CD4-positive, CD25-positive, alpha-beta regulatory T cell (primary cell): ENCODE measurements at regions not wholly inside any gene's neighbourhood (a gene's known extent, or its start where the extent isn't known, plus 50 kb on each side); places are given as distances from the start of the nearest gene placed in this dataset.
"Not testable (repeated sequence)": the region's sequence is repeated elsewhere in the genome, so short reads cannot be mapped to it uniquely, and the experiment has no call there.

Experiments
- ATAC-seq, 2 donors: fragments of 150-1000 bp; cut with Tn5 transposase; one replicate each; pipeline ENCODE4 v1.10.0; 2021; ENCODE audit warnings: low read depth in 2 of 2, moderate number of reproducible peaks in 2 of 2, moderate library complexity in 1 of 2
- DNase-seq, 3 donors: peaks; one replicate each; pipeline versions ENCODE4 v3.0.0 to v3.0.0-alpha.2; 2012 to 2022; ENCODE audit warnings: mixed read lengths in 1 of 3
- H3K27ac ChIP-seq: one replicate; pipeline ENCODE4 v1.7.0; 2013; ENCODE audit warnings: mild to moderate bottlenecking, low read length; ENCODE audit not compliant: insufficient read depth, poor library complexity, severe bottlenecking
- H3K27me3 ChIP-seq: one replicate; pipeline ENCODE4 v1.7.0; 2013; ENCODE audit warnings: low read length; ENCODE audit not compliant: control insufficient read depth, insufficient read depth
- H3K36me3 ChIP-seq: one replicate; pipeline ENCODE4 v1.7.0; 2013; ENCODE audit warnings: mild to moderate bottlenecking, low read length, moderate library complexity; ENCODE audit not compliant: control insufficient read depth, insufficient read depth
- H3K4me1 ChIP-seq: 2 replicates; pipeline ENCODE4 v1.7.0; 2013; ENCODE audit warnings: mild to moderate bottlenecking, low read length; ENCODE audit not compliant: insufficient read depth, control insufficient read depth, poor library complexity, severe bottlenecking
- H3K4me3 ChIP-seq: one replicate; pipeline ENCODE4 v1.7.0; 2013; ENCODE audit warnings: low read depth, mild to moderate bottlenecking, low read length, moderate library complexity
- H3K9me3 ChIP-seq, 2 experiments: 1 replicate in 1 of 2; 2 replicates in 1 of 2; pipeline ENCODE4 v1.7.0; 2013; ENCODE audit warnings: low read length in 2 of 2, mild to moderate bottlenecking in 1 of 2, moderate library complexity in 1 of 2; ENCODE audit not compliant: control insufficient read depth in 2 of 2
- H3K27ac Mint-ChIP-seq, 3 donors: one replicate each; pipeline ENCODE4 v1.8.0; 2020 to 2022; ENCODE audit warnings: mild to moderate bottlenecking in 3 of 3, mixed read lengths in 3 of 3, moderate library complexity in 2 of 3
- H3K27me3 Mint-ChIP-seq: one replicate; pipeline ENCODE4 v1.8.0; 2022; ENCODE audit warnings: mild to moderate bottlenecking, mixed read lengths
- H3K36me3 Mint-ChIP-seq: one replicate; pipeline ENCODE4 v1.8.0; 2020; ENCODE audit warnings: mixed read lengths
- H3K4me1 Mint-ChIP-seq, 4 donors: one replicate each; pipeline ENCODE4 v1.8.0; 2020 to 2022; ENCODE audit warnings: mixed read lengths in 4 of 4, mild to moderate bottlenecking in 1 of 4
- H3K4me3 Mint-ChIP-seq, 4 donors: one replicate each; pipeline ENCODE4 v1.8.0; 2020 to 2022; ENCODE audit warnings: mild to moderate bottlenecking in 4 of 4, mixed read lengths in 4 of 4, moderate library complexity in 3 of 4
- H3K9me3 Mint-ChIP-seq, 7 donors: one replicate each; pipeline ENCODE4 v1.8.0; 2020 to 2022; ENCODE audit warnings: mixed read lengths in 7 of 7, mild to moderate bottlenecking in 3 of 7, moderate library complexity in 2 of 7

GRCh38 chr1:55514571-55514970 lies 299.4 kb upstream of the USP24 start:
- H3K4me1 ChIP-seq, H3K4me3 ChIP-seq, H3K4me3 Mint-ChIP-seq, H3K27me3 ChIP-seq, H3K36me3 Mint-ChIP-seq, H3K27ac Mint-ChIP-seq, ATAC-seq, H3K4me1 Mint-ChIP-seq, H3K27ac ChIP-seq, H3K9me3 Mint-ChIP-seq, H3K9me3 ChIP-seq, H3K36me3 ChIP-seq, DNase-seq: not testable (repeated sequence)
- H3K27me3 Mint-ChIP-seq = peaks cover 12% of the 10 kb centered on the region

DNA sequence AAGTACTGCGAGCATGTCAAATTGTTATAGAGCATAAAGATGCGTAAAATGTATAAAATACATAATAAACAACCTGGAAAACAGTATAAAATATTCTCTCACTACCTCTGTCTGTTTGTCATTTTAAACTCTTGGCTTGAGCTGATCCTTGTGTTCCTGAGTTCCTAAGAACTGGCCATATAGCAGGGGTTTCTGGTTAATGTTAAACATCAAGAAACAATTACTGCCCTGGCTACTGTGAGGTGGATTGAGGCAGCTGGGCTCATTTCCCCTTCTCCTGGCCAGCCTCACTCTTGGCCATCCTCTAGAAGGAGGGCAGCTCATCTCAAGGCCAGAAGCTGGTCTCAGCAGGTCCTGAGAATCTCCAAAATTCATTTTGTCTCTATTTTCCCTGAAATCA lies 297.3 kb upstream of the USP24 start:
- peaks cover 9% of the 10 kb centered on the region for H3K27me3 Mint-ChIP-seq
- no peaks in the 10 kb centered on the region for H3K4me1 Mint-ChIP-seq
- Histone ChIP-seq H3K27ac (no peak overlapping the region), H3K9me3 (no peaks in the 10 kb centered on the region), H3K4me3 (no peak overlapping the region), H3K36me3 (no peaks in the 10 kb centered on the region), H3K4me1 (no peaks in the 10 kb centered on the region), H3K27me3 (no peaks in the 10 kb centered on the region)
- H3K9me3 Mint-ChIP-seq = peaks cover 0 to 1% (median 0%) of the 10 kb centered on the region in 7 donors
- H3K4me3 Mint-ChIP-seq = no peak overlapping the region
- DNase-seq = no peak
- no peak for ATAC-seq
- no peaks in the 10 kb centered on the region for H3K36me3 Mint-ChIP-seq
- H3K27ac Mint-ChIP-seq = no peak overlapping the region

- no peaks in the 10 kb centered on the region for H3K27me3 ChIP-seq
- no peak for ATAC-seq
- no peaks in the 10 kb centered on the region for H3K36me3 ChIP-seq
- no peaks in the 10 kb centered on the region for H3K36me3 Mint-ChIP-seq
- H3K4me1 Mint-ChIP-seq = no peaks in the 10 kb centered on the region
- H3K9me3 Mint-ChIP-seq = peaks cover 0 to 3% (median 0%) of the 10 kb centered on the region in 7 donors
- H3K4me3 Mint-ChIP-seq = no peak overlapping the region
- no peaks in the 10 kb centered on the region for H3K4me1 ChIP-seq
- no peak overlapping the region for H3K4me3 ChIP-seq
- H3K27ac ChIP-seq = no peak overlapping the region
- H3K27ac Mint-ChIP-seq = no peak overlapping the region
- DNase-seq = no peak
- H3K9me3 ChIP-seq = no peaks in the 10 kb centered on the region
- peaks cover 13% of the 10 kb centered on the region for H3K27me3 Mint-ChIP-seq
Measured at GRCh38 chr1:55507578-55507931, 292.4 kb upstream of the USP24 start.

- Histone ChIP-seq H3K27me3 (no peaks in the 10 kb centered on the region), H3K9me3 (no peaks in the 10 kb centered on the region), H3K27ac (no peak overlapping the region), H3K4me3 (no peak overlapping the region), H3K4me1 (no peaks in the 10 kb centered on the region), H3K36me3 (no peaks in the 10 kb centered on the region)
- DNase-seq (no peak), ATAC-seq (no peak)
- Mint-ChIP-seq H3K4me1 (no peaks in the 10 kb centered on the region), H3K4me3 (no peak overlapping the region), H3K36me3 (no peaks in the 10 kb centered on the region), H3K27me3 (peaks cover 13% of the 10 kb centered on the region), H3K27ac (no peak overlapping the region), H3K9me3 (peaks cover 0 to 3% (median 0%) of the 10 kb centered on the region in 7 donors)
Measured at GRCh38 chr1:55506740-55507577, 291.8 kb upstream of the USP24 start.

DNA sequence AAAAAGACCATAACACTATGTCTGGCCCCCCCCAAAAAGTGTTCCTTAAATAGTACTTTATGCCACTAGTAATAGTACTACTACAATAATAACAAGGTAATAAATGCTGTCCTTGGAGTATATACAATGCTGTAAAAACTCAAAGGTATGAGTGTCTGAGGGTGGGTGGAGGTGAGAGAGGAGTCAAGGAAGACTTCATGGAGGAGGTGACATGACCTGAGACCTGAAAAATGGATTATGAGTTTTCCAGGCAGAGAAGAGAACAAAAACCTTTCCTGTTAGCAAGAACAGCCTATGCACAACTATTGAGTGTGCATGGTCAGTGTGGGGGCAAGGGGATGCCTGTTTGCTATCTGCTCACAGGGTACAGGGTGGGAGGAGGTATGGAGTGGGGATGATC lies 290.2 kb upstream of the USP24 start:
- no peak for DNase-seq
- no peak for ATAC-seq
- no peaks in the 10 kb centered on the region for H3K9me3 ChIP-seq
- no peaks in the 10 kb centered on the region for H3K36me3 Mint-ChIP-seq
- no peaks in the 10 kb centered on the region for H3K4me1 Mint-ChIP-seq
- peaks cover 13% of the 10 kb centered on the region for H3K27me3 Mint-ChIP-seq
- H3K4me3 ChIP-seq = no peak overlapping the region
- H3K27ac Mint-ChIP-seq = no peak overlapping the region
- no peaks in the 10 kb centered on the region for H3K27me3 ChIP-seq
- peaks cover 0 to 3% (median 0%) of the 10 kb centered on the region in 7 donors for H3K9me3 Mint-ChIP-seq
- no peak overlapping the region for H3K27ac ChIP-seq
- H3K4me3 Mint-ChIP-seq = no peak overlapping the region
- no peaks in the 10 kb centered on the region for H3K4me1 ChIP-seq
- H3K36me3 ChIP-seq = no peaks in the 10 kb centered on the region

DNA sequence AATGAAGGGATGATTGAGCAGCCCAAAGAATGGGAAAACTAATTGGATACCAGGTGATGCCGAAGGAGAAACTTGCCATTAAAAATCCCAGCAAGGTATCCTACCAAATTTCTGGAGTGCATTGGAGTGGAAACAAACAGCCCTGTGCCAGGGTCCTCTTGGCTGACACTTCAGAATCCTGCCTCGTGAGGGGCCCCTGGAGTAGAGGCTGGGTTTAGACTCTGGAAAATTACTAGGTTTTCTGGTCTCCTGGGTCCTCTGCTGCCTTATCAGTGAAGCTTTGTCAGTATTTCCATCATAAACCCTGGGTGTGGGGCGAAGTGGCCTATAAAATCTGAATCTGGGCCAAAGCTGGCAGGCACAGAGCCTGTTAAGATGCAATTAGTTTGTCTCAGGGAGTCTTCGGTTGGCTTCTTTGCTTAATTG lies 289.2 kb upstream of the USP24 start:
- H3K27me3 ChIP-seq = no peaks in the 10 kb centered on the region
- Mint-ChIP-seq H3K4me3 (no peak overlapping the region), H3K4me1 (no peaks in the 10 kb centered on the region), H3K27ac (no peak overlapping the region), H3K27me3 (peaks cover 10% of the 10 kb centered on the region), H3K9me3 (peaks cover 0 to 3% (median 0%) of the 10 kb centered on the region in 7 donors), H3K36me3 (no peaks in the 10 kb centered on the region)
- H3K36me3 ChIP-seq = no peaks in the 10 kb centered on the region
- H3K4me3 ChIP-seq = no peak overlapping the region
- no peak for ATAC-seq
- H3K9me3 ChIP-seq = no peaks in the 10 kb centered on the region
- no peaks in the 10 kb centered on the region for H3K4me1 ChIP-seq
- no peak overlapping the region for H3K27ac ChIP-seq
- DNase-seq = no peak

DNA sequence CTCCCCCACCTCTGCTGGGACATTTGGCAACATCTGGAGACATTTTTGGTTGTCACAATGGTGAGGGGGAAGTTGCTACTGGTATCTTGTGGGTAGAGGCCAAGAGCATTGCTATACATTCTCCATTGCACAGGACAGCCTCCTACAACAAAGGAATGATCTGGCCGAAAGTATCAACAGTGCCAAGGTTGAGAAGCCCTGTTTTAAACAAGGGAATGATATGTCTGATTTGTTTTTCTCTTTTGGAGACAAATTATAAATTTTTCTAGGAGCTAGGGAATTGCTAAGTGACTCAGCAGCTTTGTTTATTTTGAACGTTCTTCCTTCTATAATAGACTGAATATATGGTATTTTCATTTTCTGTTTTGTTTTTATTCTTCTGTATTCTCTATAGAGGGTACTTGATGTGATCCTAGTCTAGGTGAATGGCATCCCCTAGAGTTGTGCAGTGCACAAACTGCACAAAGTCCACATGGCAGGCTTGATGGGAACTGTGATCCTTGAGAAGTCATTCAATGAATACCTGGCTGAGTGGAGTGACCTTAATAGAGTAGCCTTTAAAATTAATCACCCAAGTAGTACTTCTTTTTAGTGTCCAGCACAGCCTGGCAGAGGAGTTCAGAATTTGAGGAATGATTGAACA lies 288.6 kb upstream of the USP24 start:
- H3K27ac ChIP-seq = no peak overlapping the region
- H3K4me3 ChIP-seq = no peak overlapping the region
- no peaks in the 10 kb centered on the region for H3K4me1 Mint-ChIP-seq
- DNase-seq (no peak), ATAC-seq (no peak)
- no peaks in the 10 kb centered on the region for H3K36me3 ChIP-seq
- H3K9me3 Mint-ChIP-seq = peaks cover 0 to 3% (median 0%) of the 10 kb centered on the region in 7 donors
- H3K9me3 ChIP-seq = no peaks in the 10 kb centered on the region
- no peak overlapping the region for H3K4me3 Mint-ChIP-seq
- peaks cover 10% of the 10 kb centered on the region for H3K27me3 Mint-ChIP-seq
- H3K36me3 Mint-ChIP-seq = no peaks in the 10 kb centered on the region
- no peaks in the 10 kb centered on the region for H3K4me1 ChIP-seq
- no peak overlapping the region for H3K27ac Mint-ChIP-seq
- no peaks in the 10 kb centered on the region for H3K27me3 ChIP-seq

DNA sequence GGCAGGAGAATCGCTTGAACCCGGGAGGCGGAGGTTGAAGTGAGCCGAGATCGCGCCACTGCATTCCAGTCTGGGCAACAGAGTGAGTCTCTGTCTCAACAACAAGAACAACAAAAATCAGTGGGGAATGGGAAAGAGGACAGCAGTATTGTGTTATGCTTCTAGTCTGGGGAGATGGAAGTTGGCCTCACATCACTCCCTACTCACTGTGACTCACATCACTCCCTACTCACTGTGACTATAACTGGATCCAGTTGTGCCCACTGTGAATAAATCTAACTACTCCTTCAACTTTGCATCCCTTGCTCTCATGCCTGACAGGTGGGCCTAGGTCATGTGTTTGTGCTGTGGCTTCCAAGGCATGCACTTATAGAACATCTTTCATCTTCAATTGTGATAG lies 285.4 kb upstream of the USP24 start:
- DNase-seq (no peak), ATAC-seq (no peak)
- H3K27me3 Mint-ChIP-seq = no peaks in the 10 kb centered on the region
- H3K27ac Mint-ChIP-seq = no peak overlapping the region
- H3K36me3 Mint-ChIP-seq = no peaks in the 10 kb centered on the region
- no peak overlapping the region for H3K4me3 Mint-ChIP-seq
- no peak overlapping the region for H3K27ac ChIP-seq
- H3K4me1 ChIP-seq = no peaks in the 10 kb centered on the region
- no peaks in the 10 kb centered on the region for H3K36me3 ChIP-seq
- H3K4me1 Mint-ChIP-seq = no peaks in the 10 kb centered on the region
- no peaks in the 10 kb centered on the region for H3K27me3 ChIP-seq
- peaks cover 0 to 3% (median 2%) of the 10 kb centered on the region in 7 donors for H3K9me3 Mint-ChIP-seq
- H3K9me3 ChIP-seq = no peaks in the 10 kb centered on the region
- no peak overlapping the region for H3K4me3 ChIP-seq
